HG03045 (cell line): ENCODE measurements at regions not wholly inside any gene's neighbourhood (a gene's known extent, or its start where the extent isn't known, plus 50 kb on each side); places are given as distances from the start of the nearest gene placed in this dataset.
"Not testable (repeated sequence)": the region's sequence is repeated elsewhere in the genome, so short reads cannot be mapped to it uniquely, and the experiment has no call there.

Source experiments
- ATAC-seq: cut with Tn5 transposase; IDR thresholded peaks from one replicate; pipeline ENCODE4 v1.9.1; 2021; ENCODE audit warnings: mild to moderate bottlenecking, moderate library complexity; ENCODE audit not compliant: unreplicated experiment

DNA sequence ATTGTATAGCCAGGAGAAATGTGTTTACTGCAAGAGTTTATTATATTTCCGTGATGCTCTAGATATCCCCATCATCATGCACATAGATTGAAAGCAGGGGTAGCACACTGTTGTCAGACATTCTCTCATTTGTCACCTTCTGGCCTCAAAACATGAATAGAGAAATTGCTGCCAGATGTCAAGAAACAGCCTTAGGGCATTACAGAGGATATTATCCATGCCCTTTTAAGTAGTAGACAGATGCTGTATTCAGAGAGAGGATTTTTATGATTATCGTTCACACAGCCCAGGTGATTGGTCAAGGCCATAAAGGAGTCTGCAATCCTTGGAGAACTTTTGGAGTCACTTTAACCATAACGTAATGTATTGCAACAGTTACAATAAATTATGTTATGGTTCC is 1961.5 kb upstream of the TENM3 start:
- no peak for ATAC-seq

DNA sequence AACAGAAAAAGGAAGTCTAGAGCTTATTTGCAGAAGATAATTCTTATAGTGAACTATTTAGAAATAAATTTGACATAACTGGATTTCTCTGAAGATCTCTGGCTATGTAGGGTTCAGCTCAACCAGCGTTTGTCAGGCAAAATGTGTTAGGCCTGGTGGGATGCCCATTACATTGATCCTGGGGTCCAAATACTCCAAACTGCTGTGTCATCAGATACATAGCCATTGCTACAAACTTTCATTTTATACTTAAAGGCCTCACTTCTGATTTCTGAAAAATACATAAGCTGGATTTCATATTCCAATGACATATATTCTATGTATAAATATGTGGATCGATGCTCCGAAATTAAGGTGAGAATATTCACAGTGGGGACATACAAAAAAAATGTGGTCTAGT is 1958.9 kb upstream of the TENM3 start:
- no peak for ATAC-seq

DNA sequence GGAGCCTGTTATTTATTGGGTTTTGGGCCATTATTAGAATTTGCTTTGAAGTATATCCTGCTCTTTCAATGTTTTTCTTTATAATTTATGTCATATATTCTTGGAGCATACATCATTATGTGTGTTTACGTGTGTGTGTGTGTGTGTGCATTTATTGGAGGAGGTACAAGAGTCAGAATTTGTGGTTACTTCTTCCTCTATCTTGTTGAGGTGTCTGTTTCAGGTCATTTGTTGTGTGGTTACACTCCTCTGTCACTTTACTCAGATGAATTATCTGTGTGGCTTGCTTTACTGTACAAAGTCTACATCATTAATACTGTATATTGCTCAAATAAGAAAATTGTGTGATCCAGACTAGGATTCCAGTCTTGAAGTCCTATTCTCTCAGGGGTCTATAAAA is 1957.4 kb upstream of the TENM3 start:
- ATAC-seq: no peak

DNA sequence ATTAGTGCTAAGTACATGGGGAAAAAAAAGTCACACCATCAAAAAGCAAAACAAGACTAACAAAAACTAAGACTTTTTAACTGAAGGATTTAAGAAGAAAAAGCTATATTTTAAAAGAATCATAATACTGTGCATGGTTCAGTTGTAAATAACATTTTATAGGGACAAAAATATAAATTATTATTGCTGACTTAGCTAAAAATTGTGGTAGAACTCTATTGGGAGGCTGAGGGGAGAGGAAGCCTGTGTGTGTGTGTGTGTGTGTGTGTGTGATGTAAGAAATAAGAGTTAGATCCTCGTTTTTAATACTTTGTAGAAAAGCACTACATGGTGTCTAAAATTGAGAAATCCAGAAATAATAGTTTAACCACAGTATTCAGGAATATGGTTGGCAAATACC is 1950.9 kb upstream of the TENM3 start:
- ATAC-seq: no peak

DNA sequence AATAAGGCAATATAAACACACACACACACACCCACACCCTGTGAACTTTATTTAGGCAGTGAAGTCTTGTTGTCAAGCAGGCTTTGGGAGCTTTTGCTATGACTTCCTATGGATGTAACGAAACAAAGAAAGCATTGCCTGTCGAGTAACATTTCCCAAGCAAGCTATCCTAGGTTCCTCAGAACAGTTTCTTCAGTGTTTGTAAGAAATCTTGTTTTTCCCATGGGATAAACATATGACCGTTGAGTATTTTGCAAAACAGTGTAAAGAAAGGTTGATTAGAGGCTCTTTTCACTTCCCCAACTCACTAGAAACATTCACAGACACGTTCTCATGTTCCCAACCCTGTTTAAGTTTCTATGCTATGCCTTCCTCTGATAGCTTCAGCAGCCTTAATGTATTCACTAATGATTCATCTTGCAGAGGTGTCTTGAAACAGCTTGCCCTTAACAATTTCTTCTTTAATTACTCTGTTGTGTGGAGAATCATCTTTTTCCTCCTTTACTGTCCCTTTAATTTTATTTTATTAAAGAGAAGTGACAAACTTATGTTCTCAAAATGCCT is 1947.1 kb upstream of the TENM3 start:
- no peak for ATAC-seq

DNA sequence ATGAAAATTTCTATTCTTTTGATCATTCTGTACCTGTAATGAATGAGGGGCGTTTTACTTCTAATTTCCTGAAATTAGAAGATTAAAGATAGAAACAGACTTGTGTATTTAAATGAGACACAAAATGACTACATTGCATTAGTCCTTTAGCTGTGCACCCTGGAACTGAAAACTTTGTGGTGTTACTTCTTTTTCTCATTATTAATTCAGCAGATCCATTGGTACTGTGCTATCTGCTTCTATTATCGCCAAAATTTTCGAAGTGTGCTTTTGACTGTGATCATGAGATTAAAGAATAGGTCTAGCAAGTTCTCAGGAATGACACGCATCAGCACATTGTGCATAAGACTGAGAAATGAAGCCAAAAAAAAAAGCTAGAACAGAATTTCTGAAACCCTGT is 1938.9 kb upstream of the TENM3 start:
- no peak for ATAC-seq

DNA sequence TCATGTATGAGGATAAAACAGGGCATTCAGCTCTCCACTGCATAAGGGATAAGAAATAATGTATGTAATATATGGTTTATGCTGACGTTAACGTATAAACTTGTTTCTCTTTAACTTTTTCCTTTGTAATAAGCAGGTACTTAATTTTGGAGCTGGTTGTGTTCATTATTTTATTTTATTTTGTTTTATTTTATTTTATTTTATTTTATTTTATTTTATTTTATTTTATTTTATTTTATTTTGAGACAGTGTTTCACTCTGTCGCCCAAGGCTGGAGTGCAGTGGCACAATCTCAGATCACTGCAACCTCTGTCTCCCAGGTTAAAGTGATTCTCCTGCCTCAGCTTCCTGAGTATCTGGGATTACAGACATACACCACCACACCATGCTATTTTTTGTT is 1932.6 kb upstream of the TENM3 start:
- ATAC-seq: no peak

DNA sequence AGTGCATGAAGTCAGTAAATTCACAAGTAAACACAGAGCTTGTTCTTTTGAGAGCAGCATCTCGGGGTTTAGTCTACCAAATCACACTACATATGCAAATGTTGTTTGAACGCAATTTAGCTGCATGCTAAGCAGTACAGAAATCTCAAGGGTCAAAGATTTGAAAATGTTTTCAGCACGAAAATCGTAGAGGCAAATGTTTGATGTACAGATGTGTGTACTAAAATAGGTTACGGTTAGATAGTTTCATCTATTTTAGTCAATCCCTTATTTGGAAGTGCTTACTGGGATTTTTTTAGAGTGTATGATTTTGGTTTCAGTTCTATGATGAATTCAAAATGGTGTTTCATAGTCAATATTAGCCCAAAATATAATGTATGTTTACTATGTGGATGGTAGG is 1928.2 kb upstream of the TENM3 start:
- no peak for ATAC-seq

DNA sequence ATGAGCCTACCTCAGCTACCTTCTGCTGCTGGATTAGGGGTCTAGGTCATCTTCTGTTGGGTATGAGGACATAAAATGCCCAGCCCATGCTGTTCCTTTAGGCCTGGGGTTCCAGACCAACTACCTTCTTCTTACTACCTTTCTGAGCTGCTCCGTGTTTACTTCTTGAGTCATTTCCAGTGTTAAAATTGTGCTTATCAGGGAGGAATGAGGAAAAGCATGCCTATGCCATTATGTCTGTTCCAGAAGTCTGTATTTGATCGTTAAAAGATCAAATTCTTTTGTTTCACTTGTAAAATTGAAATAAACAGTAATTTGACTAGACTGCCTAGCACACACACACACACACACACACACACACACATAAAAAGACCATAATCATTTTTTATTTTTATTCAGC is 1912.7 kb upstream of the TENM3 start:
- ATAC-seq: no peak

DNA sequence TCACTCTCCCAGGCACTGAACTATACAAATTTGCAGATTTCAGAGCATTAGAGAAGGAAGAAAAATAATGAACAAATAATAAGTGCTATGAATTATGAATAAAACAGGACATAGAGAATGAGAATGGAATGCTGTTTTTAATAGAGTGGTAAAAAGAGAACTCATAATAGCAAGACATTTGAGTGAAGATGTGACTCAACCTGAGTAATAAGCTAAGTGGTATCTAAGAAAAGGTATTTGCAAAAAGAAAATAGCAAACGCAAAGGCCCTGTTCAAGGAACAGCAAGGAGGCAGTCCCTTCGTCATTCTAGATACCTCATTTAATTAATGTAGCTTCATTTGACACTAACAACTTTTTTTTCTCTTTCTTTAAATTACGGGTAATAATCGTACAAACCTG is 1910.0 kb upstream of the TENM3 start:
- no peak for ATAC-seq

DNA sequence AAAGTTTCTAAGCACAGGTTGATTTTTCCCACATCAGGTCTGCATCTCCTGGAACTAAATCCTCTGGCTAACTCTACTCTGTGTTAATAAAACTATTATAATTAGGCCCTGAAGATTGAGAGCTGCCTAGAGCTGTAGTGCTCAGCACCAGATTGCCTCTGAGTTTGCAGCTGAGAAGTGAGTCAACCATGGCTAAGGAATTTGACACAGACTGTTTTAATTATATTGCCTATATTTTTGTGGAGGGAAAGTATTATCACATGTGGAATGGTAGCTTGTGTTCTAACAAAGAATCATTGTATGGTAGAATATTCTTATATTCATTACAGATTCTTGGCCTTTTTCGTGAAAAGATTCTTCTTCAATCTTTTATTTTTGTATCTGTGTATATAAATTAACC is 1907.6 kb upstream of the TENM3 start:
- ATAC-seq: no peak

DNA sequence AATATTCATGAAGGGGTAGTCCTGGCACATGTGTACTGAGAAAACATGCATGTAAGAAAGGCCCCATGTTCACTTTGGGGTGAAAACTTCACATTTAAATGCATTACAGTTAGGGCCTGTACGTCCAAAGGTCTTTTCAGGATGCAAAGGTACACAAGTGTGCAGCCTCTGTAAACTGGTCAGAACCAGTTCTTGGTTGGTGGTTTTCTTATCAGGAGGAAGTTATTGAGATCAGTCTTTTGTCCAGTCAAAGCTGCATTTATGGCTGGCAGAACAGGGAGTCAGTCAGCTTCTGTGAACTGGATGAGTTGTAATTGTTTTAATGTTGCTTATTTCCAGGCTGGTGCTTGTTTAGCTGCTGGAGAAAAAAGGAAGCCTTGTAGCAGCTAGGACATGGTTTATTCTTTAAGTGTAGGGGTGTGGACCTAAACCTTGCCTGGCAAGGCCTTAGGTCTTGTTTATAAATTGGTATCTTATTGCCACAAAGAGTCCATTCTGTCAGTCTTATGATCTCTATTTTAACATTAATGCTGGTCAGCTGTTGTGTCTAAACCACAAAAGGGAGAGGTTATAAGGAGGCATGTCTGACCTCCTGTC is 1906.6 kb upstream of the TENM3 start:
- ATAC-seq: no peak

DNA sequence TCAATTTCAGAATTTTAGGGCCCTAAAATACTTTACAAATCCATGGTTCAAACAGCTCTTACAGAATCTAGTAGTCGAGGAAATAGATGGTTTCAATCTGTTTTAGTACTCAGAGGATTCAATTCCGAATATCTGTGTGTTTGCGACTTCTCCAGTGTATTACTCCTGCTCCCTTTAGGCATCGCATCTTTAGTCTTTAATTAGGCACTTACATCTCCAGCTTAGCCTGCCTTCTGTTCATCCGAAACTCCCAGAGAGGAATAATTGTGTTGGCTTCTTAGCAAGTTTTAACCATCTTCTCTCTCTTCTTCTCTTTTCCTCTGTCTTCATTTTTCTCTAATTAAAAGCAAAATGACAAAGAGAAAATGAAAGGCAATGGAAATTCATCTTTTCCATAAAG is 1901.3 kb upstream of the TENM3 start:
- no peak for ATAC-seq

DNA sequence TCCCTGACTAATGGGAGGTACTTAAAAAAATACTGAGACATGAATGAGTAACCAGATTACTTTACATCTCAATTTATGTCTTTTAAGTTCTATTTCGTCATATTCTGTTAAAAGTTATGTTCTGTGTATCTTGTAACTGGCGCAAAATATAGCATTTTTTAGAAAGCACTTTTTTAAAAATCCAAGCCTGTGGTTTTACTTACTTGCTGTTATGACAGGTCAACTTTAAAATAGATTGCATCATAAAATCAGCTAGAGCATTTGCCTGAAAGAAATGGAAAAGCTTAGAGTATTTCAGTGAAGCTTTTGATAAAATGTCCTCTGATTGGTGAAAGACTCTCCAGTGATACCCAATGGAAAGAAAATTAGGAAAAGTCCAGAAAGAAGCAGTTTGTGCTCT is 1892.3 kb upstream of the TENM3 start:
- no peak for ATAC-seq

DNA sequence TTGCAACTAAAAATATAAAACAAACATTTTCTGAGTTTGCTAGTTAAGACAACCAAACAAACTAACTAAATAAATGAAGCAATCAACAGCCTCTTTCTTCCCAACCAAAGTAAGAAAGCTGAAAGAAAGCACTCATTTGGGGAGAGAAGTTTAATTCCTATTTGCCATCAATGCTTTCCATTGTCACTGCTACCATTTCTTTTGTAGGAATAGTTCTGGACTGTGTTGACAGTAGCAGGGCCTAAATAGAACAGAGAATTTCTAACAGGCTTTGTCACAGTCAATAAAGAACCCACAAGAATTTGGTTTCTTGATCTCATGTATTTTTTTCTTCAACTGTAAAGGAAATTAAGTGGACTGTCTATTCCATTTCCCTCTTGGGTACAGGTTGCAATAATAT is 1886.4 kb upstream of the TENM3 start:
- ATAC-seq: no peak

DNA sequence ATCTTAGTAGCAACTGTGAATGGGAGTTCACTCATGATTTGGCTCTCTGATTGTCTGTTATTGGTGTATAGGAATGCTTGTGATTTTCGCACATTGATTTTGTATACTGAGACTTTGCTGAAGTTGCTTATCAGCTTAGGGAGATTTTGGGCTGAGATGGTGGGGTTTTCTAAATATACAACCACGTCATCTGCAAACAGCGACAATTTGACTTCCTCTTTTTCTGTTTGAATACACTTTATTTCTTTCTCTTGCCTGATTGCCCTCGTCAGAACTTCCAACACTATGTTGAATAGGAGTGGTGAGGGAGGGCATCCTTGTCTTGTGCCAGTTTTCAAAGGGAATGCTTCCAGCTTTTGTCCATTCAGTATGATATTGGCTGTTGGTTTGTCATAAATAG is 1883.1 kb upstream of the TENM3 start:
- ATAC-seq: not testable (repeated sequence)

DNA sequence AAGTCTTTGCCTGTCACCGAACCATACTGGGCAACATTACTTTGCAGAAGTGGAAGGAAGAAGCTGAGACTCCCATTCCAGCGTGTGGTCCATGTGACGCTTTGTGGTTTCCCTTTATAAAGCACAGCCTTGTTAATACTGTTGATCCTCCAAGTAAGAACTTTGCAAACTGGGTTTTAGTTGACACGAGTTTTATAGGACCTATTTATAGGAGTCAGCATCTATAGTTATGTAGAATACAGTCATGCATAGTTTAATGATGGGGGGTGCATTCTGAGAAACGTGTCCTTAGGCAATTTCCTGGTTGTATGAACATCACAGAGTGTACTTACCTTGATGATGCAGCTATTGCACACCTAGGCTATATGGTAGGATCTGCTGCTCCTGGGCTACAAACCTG is 1879.4 kb upstream of the TENM3 start:
- no peak for ATAC-seq

DNA sequence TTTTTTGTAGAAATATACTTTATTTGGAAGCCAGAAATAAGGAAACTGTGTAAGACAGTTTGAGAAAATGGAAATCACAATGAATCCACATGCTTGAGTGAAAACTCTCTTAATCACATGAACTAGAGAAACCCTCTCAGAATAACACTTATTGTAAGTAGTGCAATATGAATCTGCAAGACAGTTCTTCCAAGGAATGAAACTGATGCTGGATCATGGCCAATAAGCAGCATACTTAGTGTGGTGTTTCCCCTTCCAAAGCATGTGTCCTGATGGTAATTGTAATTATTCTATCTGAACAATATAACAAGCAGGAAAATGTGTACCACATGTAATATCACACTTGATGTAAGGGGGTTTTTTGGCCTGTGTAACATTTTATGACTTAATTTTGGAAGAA is 1870.5 kb upstream of the TENM3 start:
- no peak for ATAC-seq

DNA sequence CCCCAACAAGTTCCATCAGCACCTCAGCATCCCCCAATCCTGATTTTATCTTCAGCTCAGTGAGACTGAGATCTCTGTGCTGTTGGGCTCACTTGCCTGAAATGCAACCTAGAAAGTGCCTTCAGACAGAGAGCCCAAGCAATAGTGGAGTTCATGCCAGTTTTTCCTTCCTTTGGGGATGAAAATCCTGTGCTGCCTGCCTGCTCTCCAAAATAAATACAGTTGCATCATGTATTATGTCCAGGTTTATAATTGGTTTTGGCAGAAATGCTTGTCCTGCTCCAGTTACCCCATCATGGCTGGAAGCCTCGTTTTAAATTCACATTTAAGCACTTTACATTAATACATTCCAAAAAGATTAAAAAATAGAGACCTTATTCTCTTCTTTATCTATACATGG is 1865.5 kb upstream of the TENM3 start:
- ATAC-seq: no peak

DNA sequence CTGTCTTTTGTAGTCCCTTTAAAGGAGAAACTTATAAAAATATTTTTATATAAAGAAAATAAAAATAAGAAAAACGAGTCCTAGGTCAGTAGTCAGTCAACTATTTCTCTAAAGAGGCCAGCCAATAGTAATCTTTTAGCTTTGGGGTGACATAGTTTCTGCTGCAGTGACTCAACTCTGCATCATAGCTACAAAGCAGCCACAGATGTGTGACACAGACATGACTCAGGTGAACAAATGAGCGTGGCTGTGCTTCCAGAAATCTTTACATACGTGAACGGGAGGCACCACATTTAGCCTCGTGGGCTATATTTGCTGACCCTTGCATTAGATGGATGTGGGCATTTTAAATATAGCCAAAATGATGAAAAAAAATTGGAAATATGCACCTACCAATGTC is 1862.5 kb upstream of the TENM3 start:
- ATAC-seq: no peak

DNA sequence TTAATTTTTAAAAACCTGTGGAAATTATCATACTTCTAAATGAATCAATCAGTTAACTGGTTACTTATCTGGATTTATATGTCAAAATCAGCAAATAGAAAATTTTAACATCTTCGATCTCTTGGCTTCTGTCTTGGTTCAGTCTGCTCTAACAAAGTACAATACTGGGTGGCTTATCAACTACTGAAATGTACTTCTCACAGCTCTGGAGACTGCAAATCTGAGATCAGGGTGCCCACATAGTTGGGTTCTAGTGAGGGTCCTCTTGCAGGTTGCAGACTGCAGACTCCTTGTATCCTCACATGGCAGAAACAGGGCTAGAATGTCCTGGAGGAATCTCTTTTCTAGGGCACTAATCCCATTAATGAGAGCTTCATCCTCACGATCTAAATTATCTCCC is 1851.6 kb upstream of the TENM3 start:
- ATAC-seq: no peak

DNA sequence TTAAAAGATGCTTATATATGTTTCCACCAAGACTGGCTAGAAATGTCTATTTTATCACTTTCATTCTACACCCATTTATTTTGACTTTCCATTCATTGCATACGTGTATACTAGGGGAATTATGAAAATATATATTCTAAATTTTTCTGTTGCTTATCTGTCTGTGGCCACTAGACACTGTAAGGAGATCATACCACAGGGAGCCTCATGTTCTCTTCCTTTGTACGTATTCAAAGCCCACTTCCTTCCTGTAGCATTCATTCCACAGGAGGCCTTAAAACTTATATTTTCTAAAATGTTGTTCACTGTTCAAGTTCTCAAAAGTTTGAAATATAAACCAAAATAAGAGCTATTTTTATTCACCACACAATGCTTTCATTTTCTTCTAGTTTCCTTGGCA is 1848.9 kb upstream of the TENM3 start:
- no peak for ATAC-seq

DNA sequence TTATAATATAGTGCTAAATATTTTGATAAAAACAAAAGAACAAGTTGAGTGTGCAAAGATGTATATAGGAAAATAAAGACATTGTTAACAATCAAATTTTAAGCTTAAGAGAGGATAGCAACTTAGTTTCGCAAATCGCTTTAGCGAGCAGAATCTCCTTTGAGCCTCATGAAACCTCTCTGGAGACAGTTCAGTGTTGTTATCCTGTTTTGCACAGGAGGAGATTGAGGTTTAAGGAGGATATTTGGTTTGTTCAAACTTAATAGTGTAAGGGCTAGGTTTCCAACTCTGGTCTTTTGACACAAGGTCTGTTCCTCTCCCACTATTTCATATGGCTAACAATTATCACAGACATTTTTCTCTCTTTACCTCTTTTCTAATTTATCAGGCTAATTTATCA is 1848.5 kb upstream of the TENM3 start:
- no peak for ATAC-seq
